ENCODE measurements at regions not wholly inside any gene's neighbourhood (a gene's known extent, or its start where the extent isn't known, plus 50 kb on each side); places are given as distances from the start of the nearest gene placed in this dataset.

GRCh38 chr3:165254812-165255211 lies 58.6 kb upstream of the SLITRK3 start:
- Histone ChIP-seq H3K9me2 (no peaks in the 10 kb centered on the region; the same call in 1 of the 2 replicates), H3K79me2 (ENCODE audit: insufficient read depth) (no peaks in the 10 kb centered on the region), H3K36me3 (replicated peaks in 1 of 2; ENCODE audit: control insufficient read depth in 1 of 2, insufficient read depth in 2 of 2, low read length in 1 of 2) (no peaks in the 10 kb centered on the region), H3F3A (replicated peaks; ENCODE audit: insufficient read depth) (no peaks in the 10 kb centered on the region), H3K27me3 (ENCODE audit: insufficient read depth) (no peaks in the 10 kb centered on the region), H3K4me2 (no peak overlapping the region), H3K9ac (no peak overlapping the region), H3K4me3 (ENCODE audit: low read depth in 2 of 2, low read length in 1 of 2) (peak overlapping the region in 1 of 2 experiments; percentile 26; a peak in 1 of 4 replicates), H3K27ac (ENCODE audit: low read depth in 2 of 2, low read length in 1 of 2) (no peak overlapping the region), H4K20me1 (ENCODE audit: insufficient read depth) (no peaks in the 10 kb centered on the region), H2AFZ (ENCODE audit: low read depth) (no peak overlapping the region), H3K4me1 (ENCODE audit: control insufficient read depth in 1 of 2, insufficient read depth in 2 of 2, low read depth in 1 of 2, low read length in 1 of 2) (no peaks in the 10 kb centered on the region), H3K9me3 (no peaks in the 10 kb centered on the region)
- POLR2A ChIA-PET: no interaction called here
- DNase-seq: peak; percentile 0
- 9% methylated on average over 1 of the region's 1 CpG for WGBS (ENCODE audit: low lambda C conversion rate)
- CTCF ChIA-PET: no interaction called here
- TF ChIP-seq GATA2 (CRISPR knock-in tag; IDR thresholded peaks at IDR 0.05) (no peak), RAD21 (IDR thresholded peaks at IDR 0.05; ENCODE audit: low read length) (peak; percentile 43)

Measured in SK-N-SH (cell line).